ENCODE measurements at regions not wholly inside any gene's neighbourhood (a gene's known extent, or its start where the extent isn't known, plus 50 kb on each side); places are given as distances from the start of the nearest gene placed in this dataset.

- no peak for TF ChIP-seq CTCF (IDR thresholded peaks at IDR 0.05)
- H3K4me3 ChIP-seq, result no peak overlapping the region
- H3K27ac ChIP-seq, result no peak overlapping the region
- peaks cover 0 to 21% (median 9%) of the 10 kb centered on the region in 9 donors for H3K4me1 ChIP-seq
- no peaks in the 10 kb centered on the region for H3K9me3 ChIP-seq
- WGBS, 2 donors, result 70 to 81% methylated on average over 7 of the region's 7 CpGs
- DNase-seq, result no peak
- intact Hi-C loops (cut with DNase I), result loop anchor here in 1 of 10 donors (2.0 kb wide), 1 partner anchor 27 kb away; no protein-coding TSS in a partner anchor
- no peaks in the 10 kb centered on the region for H3K36me3 ChIP-seq
- ATAC-seq, result no peak
- no peaks in the 10 kb centered on the region for H3K27me3 ChIP-seq
These were observed 756.3 kb downstream of the NTRK3 start for GRCh38 chr15:87500240-87500639.

DNA sequence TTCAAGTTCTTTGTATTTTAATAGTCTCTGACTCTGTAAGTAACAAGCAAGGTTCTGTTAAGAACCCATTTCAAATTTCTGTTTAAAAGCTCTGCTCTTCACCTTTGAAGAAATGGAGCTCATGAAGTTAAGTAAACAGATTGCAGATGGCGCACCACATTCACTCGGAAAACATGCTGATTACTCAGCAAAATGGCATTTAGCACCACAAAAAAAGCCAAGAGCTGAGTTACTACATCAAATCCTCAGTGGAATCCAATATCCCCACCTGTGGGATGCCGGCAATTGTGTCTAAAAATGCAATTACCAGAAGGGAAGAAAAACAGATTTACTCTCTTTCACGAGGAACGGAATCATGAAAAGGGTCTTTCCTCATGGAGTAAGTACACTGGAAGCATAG, 758.0 kb downstream of the NTRK3 start:
- 83 to 84% methylated on average over 5 of the region's 5 CpGs for WGBS, 2 donors
- Histone ChIP-seq H3K4me3 (no peak overlapping the region), H3K4me1 (peaks cover 0 to 21% (median 9%) of the 10 kb centered on the region in 9 donors), H3K36me3 (no peaks in the 10 kb centered on the region), H3K27me3 (no peaks in the 10 kb centered on the region), H3K9me3 (peaks cover 0 to 4% (median 0%) of the 10 kb centered on the region in 11 donors), H3K27ac (no peak overlapping the region)
- intact Hi-C loops (cut with DNase I), result loop anchor here in 1 of 10 donors (10.0 kb wide), 1 partner anchor 106 kb away; no protein-coding TSS in a partner anchor
- no peak for TF ChIP-seq CTCF (IDR thresholded peaks at IDR 0.05)
- ATAC-seq (no peak), DNase-seq (no peak)

DNA sequence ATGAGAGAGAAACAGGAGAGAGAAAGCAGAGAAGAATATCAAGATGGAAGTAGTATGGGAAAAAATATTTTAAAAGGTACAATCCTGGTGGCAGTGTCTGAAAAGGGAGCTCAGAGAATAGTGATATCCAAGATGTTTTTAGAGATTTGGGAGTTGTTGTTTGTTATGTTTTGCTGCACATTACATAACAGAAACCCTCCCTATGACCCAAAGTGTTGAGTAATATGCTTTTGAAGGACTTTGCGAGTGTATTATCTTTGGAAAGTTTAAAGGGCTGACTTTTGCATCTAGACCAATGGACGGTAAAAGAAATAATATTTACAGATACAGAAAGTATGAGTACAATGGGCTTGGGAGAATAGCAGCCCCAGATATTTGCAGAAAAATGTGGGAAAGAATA, 759.7 kb downstream of the NTRK3 start:
- 25 to 30% methylated on average over 2 of the region's 2 CpGs for WGBS, 2 donors
- H3K4me3 ChIP-seq, result no peak overlapping the region
- H3K27ac ChIP-seq, result peak overlapping the region; percentile 24 to 88 (median 80)
- DNase-seq (no peak), ATAC-seq (no peak)
- intact Hi-C loops (cut with DNase I), result loop anchor here in 1 of 10 donors (10.0 kb wide), 1 partner anchor 108 kb away; no protein-coding TSS in a partner anchor
- peaks cover 0 to 25% (median 9%) of the 10 kb centered on the region in 9 donors for H3K4me1 ChIP-seq
- no peaks in the 10 kb centered on the region for H3K27me3 ChIP-seq
- no peaks in the 10 kb centered on the region for H3K36me3 ChIP-seq
- TF ChIP-seq CTCF (IDR thresholded peaks at IDR 0.05), result no peak
- peaks cover 0 to 4% (median 0%) of the 10 kb centered on the region in 11 donors for H3K9me3 ChIP-seq

GRCh38 chr15:87496109-87496508, 760.4 kb downstream of the NTRK3 start:
- no peaks in the 10 kb centered on the region for H3K36me3 ChIP-seq
- peaks cover 0 to 4% (median 0%) of the 10 kb centered on the region in 11 donors for H3K9me3 ChIP-seq
- H3K27ac ChIP-seq, result peak overlapping the region; percentile 24 to 88 (median 80)
- H3K4me3 ChIP-seq, result peak overlapping the region in 8 of 10 donors; percentile 8 to 41 (median 26)
- ATAC-seq, result peak; percentile 46 to 91 (median 76)
- no peaks in the 10 kb centered on the region for H3K27me3 ChIP-seq
- peaks cover 0 to 25% (median 9%) of the 10 kb centered on the region in 9 donors for H3K4me1 ChIP-seq
- no peak for TF ChIP-seq CTCF (IDR thresholded peaks at IDR 0.05)
- no peak for DNase-seq
- intact Hi-C loops (cut with DNase I), result loop anchor here in 1 of 10 donors (10.0 kb wide), 1 partner anchor 109 kb away; no protein-coding TSS in a partner anchor
- 44 to 50% methylated on average over 2 of the region's 2 CpGs for WGBS, 2 donors
